ENCODE measurements at regions not wholly inside any gene's neighbourhood (a gene's known extent, or its start where the extent isn't known, plus 50 kb on each side); places are given as distances from the start of the nearest gene placed in this dataset.

DNA sequence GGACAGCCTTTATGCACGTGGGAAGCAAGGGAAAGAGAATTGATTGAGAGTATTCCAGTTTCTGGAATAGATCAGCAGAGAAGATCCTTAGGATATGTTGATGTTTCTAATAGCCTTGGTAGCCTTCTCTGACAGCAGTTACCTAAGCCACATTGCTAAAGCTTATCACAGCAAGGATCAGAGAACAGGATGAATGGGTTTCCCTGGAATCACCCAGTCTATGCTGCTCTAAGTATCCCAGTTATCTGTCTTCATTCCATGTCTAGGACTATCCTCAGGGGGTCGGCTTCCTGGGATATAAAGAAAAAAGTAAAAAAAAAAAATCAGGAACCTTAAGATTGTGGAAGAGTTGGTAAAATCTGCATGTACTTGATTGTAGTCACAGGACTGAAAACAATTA, 352.0 kb upstream of the AKR1E2 start (continued):
- no peak for TF ChIP-seq SAP30 (IDR thresholded peaks at IDR 0.05; ENCODE audit: borderline replicate concordance, insufficient read depth, low read depth, low read length, poor library complexity, severe bottlenecking)

DNA sequence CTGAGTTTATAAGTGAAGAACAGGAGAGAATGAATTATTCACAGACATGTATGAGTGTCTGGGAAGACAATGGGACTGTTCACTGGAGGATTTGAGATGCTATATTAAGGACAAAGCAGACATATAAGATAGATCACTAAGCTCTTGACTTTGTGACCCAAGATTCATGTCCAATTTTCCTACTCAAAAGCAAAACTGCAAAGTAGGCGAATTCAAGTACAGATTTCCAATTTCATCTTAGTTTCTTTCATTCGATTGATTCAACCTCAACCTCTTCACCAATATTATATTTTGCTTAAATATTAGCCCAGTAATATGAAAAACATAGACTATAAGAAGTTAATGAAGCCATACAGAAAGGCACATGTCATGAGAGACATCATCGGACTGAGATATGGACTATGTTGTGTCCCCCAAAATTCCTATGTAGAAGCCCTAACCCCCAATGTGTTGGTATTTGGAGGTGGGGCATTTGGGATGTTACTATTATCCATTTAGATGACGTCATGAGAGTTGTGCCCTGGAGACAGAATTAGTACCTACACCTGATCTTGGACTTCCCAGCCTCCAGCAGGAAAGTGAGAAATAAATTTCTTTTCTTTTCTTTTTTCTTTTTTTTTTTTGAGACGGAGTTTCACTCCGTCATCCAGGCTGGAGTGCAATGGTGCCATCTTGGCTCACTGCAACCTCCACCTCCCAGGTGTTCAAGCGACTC, 353.7 kb upstream of the AKR1E2 start:
- Histone ChIP-seq H3K4me1 (replicated peaks in 1 of 2; ENCODE audit: control insufficient read depth in 2 of 2, insufficient read depth in 2 of 2, low read length in 2 of 2) (no peaks in the 10 kb centered on the region), H4K20me1 (replicated peaks; ENCODE audit: control insufficient read depth, insufficient read depth, low read length) (no peaks in the 10 kb centered on the region; the same call in 1 of the 2 replicates), H3K4me2 (ENCODE audit: insufficient read depth, low read length) (no peak overlapping the region), H3K4me3 (no peak overlapping the region), H3K36me3 (ENCODE audit: control insufficient read depth, insufficient read depth, low read length) (no peaks in the 10 kb centered on the region), H3K9me3 (replicated peaks; ENCODE audit: control insufficient read depth, insufficient read depth, low read depth, low read length) (no peaks in the 10 kb centered on the region), H2AFZ (ENCODE audit: low read depth, low read length) (no peak overlapping the region), H3K27me3 (ENCODE audit: control insufficient read depth in 2 of 2, insufficient read depth in 2 of 2, low read length in 2 of 2) (peaks cover 0 to 17% of the 10 kb centered on the region in 2 experiments; a peak in 2 of 5 replicates), H3K79me2 (ENCODE audit: control insufficient read depth, insufficient read depth, low read length) (no peaks in the 10 kb centered on the region), H3K9me1 (ENCODE audit: control insufficient read depth, insufficient read depth, low read length) (no peaks in the 10 kb centered on the region), H3K9ac (ENCODE audit: insufficient read depth in 1 of 2, low read depth in 2 of 2, low read length in 2 of 2) (no peak overlapping the region), H3K27ac (ENCODE audit: extremely low read depth, low read depth, low read length) (no peak overlapping the region)
- FAIRE-seq (no peak), ATAC-seq (no peak), DNase-seq (ENCODE audit: extremely low read depth in 1 of 4, low spot score in 3 of 4) (no peak)
- BruUV-seq (replicated peaks) = no TSS peak
- 0% methylated on average over 5 of the region's 7 CpGs for WGBS (ENCODE audit: insufficient coverage, low coverage, missing lambda C conversion rate)
- POLR2A ChIA-PET = no interaction called here
- intact Hi-C loops (cut with micrococcal nuclease) (no loop called here), in situ Hi-C loops (cut with MboI) (no loop called here)
- CTCF ChIA-PET (ENCODE audit: low intra/inter-chr PET ratio) = no interaction called here
- TF ChIP-seq ZNF316 (IDR thresholded peaks at IDR 0.05) (peak; percentile 18; the same call in 1 of the 2 replicates), ZNF3 (CRISPR knock-in tag; IDR thresholded peaks at IDR 0.05) (no peak)

Measured in K562 (cell line).